ENCODE measurements at regions not wholly inside any gene's neighbourhood (a gene's known extent, or its start where the extent isn't known, plus 50 kb on each side); places are given as distances from the start of the nearest gene placed in this dataset.

- Histone ChIP-seq H3K9me2 (ENCODE audit: insufficient read depth) (no peaks in the 10 kb centered on the region), H3K27me3 (ENCODE audit: insufficient read depth, low read length) (no peaks in the 10 kb centered on the region), H3K4me2 (ENCODE audit: low read length) (no peak overlapping the region), H3K36me3 (ENCODE audit: control insufficient read depth in 1 of 2, insufficient read depth in 2 of 2, low read length in 2 of 2) (no peaks in the 10 kb centered on the region), H3K9me3 (ENCODE audit: control insufficient read depth in 1 of 2, insufficient read depth in 1 of 2, low read depth in 1 of 2, low read length in 2 of 2) (no peaks in the 10 kb centered on the region), H2AFZ (ENCODE audit: low read depth, low read length, poor library complexity, severe bottlenecking) (no peak overlapping the region), H3K4me3 (replicated peaks in 1 of 2; ENCODE audit: low read depth in 1 of 2, low read length in 2 of 2) (no peak overlapping the region), H3K4me1 (ENCODE audit: control insufficient read depth in 1 of 2, insufficient read depth in 2 of 2, low read length in 2 of 2) (no peaks in the 10 kb centered on the region), H4K20me1 (ENCODE audit: insufficient read depth) (no peaks in the 10 kb centered on the region), H3K9ac (ENCODE audit: low read length) (no peak overlapping the region), H3K27ac (ENCODE audit: low read depth, low read length) (no peak overlapping the region), H3K79me2 (ENCODE audit: insufficient read depth, low read length) (no peaks in the 10 kb centered on the region)
- ChIA-PET CTCF (no interaction called here), POLR2A (no interaction called here), RAD21 (ENCODE audit: low non-redundant PET in 1 of 2, low total read pairs in 2 of 2, uncharacterized antibody in 2 of 2, unreplicated experiment in 2 of 2) (no interaction called here)
- ATAC-seq (no peak), DNase-seq (ENCODE audit: low read depth, low spot score) (no peak)
- intact Hi-C loops (cut with micrococcal nuclease) = no loop called here
- no TSS peak for BruUV-seq (replicated peaks)
- no peak for TF ChIP-seq POLR2A (IDR thresholded peaks at IDR 0.05; ENCODE audit: borderline replicate concordance, extremely low read depth, insufficient read depth, insufficient read length)
These were observed 207.6 kb upstream of the MYLIP start for GRCh38 chr6:15921243-15921642.

GRCh38 chr6:15916581-15916980 is 212.3 kb upstream of the MYLIP start:
- Histone ChIP-seq H3K4me2 (ENCODE audit: low read length) (no peak overlapping the region), H3K9me3 (ENCODE audit: control insufficient read depth in 1 of 2, insufficient read depth in 1 of 2, low read depth in 1 of 2, low read length in 2 of 2) (no peaks in the 10 kb centered on the region), H3K4me3 (replicated peaks in 1 of 2; ENCODE audit: low read depth in 1 of 2, low read length in 2 of 2) (no peak overlapping the region), H3K79me2 (ENCODE audit: insufficient read depth, low read length) (no peaks in the 10 kb centered on the region), H3K27ac (ENCODE audit: low read depth, low read length) (no peak overlapping the region), H3K9ac (ENCODE audit: low read length) (no peak overlapping the region), H3K4me1 (ENCODE audit: control insufficient read depth in 1 of 2, insufficient read depth in 2 of 2, low read length in 2 of 2) (no peaks in the 10 kb centered on the region), H3K27me3 (ENCODE audit: insufficient read depth, low read length) (no peaks in the 10 kb centered on the region), H3K36me3 (ENCODE audit: control insufficient read depth in 1 of 2, insufficient read depth in 2 of 2, low read length in 2 of 2) (no peaks in the 10 kb centered on the region), H4K20me1 (ENCODE audit: insufficient read depth) (no peaks in the 10 kb centered on the region), H3K9me2 (ENCODE audit: insufficient read depth) (no peaks in the 10 kb centered on the region), H2AFZ (ENCODE audit: low read depth, low read length, poor library complexity, severe bottlenecking) (no peak overlapping the region)
- ChIA-PET CTCF (no interaction called here), POLR2A (no interaction called here), RAD21 (ENCODE audit: low non-redundant PET in 1 of 2, low total read pairs in 2 of 2, uncharacterized antibody in 2 of 2, unreplicated experiment in 2 of 2) (no interaction called here)
- no peak for DNase-seq (ENCODE audit: low read depth, low spot score)
- no peak for ATAC-seq
- intact Hi-C loops (cut with micrococcal nuclease) = no loop called here
- no TSS peak for BruUV-seq (replicated peaks)
- TF ChIP-seq YY1 (IDR thresholded peaks at IDR 0.05; ENCODE audit: extremely low read depth, insufficient replicate concordance, low read depth, low read length) (no peak), SIN3A (IDR thresholded peaks at IDR 0.05; ENCODE audit: low read depth) (no peak), ZNF274 (IDR thresholded peaks at IDR 0.05; ENCODE audit: low read depth, low read length) (no peak), ATF3 (IDR thresholded peaks at IDR 0.05) (no peak), EGR1 (IDR thresholded peaks at IDR 0.05; ENCODE audit: low read depth) (no peak), SRF (IDR thresholded peaks at IDR 0.05; ENCODE audit: low read depth) (no peak), TCF7L2 (IDR thresholded peaks at IDR 0.05; ENCODE audit: borderline replicate concordance, extremely low read depth, insufficient read depth, insufficient read length) (no peak), SP1 (IDR thresholded peaks at IDR 0.05; ENCODE audit: low read depth) (no peak), FOSL1 (IDR thresholded peaks at IDR 0.05; ENCODE audit: low read depth) (no peak), RAD21 (IDR thresholded peaks at IDR 0.05; ENCODE audit: low read depth) (no peak), EZH2phosphoT487 (IDR thresholded peaks at IDR 0.05; ENCODE audit: borderline replicate concordance) (no peak), EZH2 (IDR thresholded peaks at IDR 0.05) (no peak), CEBPB (IDR thresholded peaks at IDR 0.05; ENCODE audit: low read depth) (no peak), ELF1 (IDR thresholded peaks at IDR 0.05; ENCODE audit: borderline replicate concordance, low read depth) (no peak), POLR2AphosphoS5 (IDR thresholded peaks at IDR 0.05; ENCODE audit: low read depth, low read length) (no peak)
- TF ChIP-seq, protein P1, sequence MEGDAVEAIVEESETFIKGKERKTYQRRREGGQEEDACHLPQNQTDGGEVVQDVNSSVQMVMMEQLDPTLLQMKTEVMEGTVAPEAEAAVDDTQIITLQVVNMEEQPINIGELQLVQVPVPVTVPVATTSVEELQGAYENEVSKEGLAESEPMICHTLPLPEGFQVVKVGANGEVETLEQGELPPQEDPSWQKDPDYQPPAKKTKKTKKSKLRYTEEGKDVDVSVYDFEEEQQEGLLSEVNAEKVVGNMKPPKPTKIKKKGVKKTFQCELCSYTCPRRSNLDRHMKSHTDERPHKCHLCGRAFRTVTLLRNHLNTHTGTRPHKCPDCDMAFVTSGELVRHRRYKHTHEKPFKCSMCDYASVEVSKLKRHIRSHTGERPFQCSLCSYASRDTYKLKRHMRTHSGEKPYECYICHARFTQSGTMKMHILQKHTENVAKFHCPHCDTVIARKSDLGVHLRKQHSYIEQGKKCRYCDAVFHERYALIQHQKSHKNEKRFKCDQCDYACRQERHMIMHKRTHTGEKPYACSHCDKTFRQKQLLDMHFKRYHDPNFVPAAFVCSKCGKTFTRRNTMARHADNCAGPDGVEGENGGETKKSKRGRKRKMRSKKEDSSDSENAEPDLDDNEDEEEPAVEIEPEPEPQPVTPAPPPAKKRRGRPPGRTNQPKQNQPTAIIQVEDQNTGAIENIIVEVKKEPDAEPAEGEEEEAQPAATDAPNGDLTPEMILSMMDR (IDR thresholded peaks at IDR 0.05 in 2 of 3, conservative IDR thresholded peaks at IDR 0.05 in 1 of 3; ENCODE audit: borderline replicate concordance in 1 of 3, insufficient read depth in 1 of 3, low read depth in 2 of 3, low read length in 2 of 3) = no peak
- TF ChIP-seq, protein P2, sequence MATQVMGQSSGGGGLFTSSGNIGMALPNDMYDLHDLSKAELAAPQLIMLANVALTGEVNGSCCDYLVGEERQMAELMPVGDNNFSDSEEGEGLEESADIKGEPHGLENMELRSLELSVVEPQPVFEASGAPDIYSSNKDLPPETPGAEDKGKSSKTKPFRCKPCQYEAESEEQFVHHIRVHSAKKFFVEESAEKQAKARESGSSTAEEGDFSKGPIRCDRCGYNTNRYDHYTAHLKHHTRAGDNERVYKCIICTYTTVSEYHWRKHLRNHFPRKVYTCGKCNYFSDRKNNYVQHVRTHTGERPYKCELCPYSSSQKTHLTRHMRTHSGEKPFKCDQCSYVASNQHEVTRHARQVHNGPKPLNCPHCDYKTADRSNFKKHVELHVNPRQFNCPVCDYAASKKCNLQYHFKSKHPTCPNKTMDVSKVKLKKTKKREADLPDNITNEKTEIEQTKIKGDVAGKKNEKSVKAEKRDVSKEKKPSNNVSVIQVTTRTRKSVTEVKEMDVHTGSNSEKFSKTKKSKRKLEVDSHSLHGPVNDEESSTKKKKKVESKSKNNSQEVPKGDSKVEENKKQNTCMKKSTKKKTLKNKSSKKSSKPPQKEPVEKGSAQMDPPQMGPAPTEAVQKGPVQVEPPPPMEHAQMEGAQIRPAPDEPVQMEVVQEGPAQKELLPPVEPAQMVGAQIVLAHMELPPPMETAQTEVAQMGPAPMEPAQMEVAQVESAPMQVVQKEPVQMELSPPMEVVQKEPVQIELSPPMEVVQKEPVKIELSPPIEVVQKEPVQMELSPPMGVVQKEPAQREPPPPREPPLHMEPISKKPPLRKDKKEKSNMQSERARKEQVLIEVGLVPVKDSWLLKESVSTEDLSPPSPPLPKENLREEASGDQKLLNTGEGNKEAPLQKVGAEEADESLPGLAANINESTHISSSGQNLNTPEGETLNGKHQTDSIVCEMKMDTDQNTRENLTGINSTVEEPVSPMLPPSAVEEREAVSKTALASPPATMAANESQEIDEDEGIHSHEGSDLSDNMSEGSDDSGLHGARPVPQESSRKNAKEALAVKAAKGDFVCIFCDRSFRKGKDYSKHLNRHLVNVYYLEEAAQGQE (IDR thresholded peaks at IDR 0.05; ENCODE audit: low read depth) = no peak
